HL-60 (cell line): ENCODE measurements at regions not wholly inside any gene's neighbourhood (a gene's known extent, or its start where the extent isn't known, plus 50 kb on each side); places are given as distances from the start of the nearest gene placed in this dataset.

Experiments
- GABPA ChIP-seq: IDR thresholded peaks from 2 replicates; pipeline ENCODE4 v1.6.1; 2012; ENCODE audit warnings: low read depth
- POLR2AphosphoS5 ChIP-seq: IDR thresholded peaks from 2 replicates; pipeline ENCODE4 v1.6.1; 2012; ENCODE audit warnings: low read depth
- TF ChIP-seq, protein P1 (sequence below): IDR thresholded peaks from one replicate; pipeline ENCODE4 v1.5.1; 2011; ENCODE audit warnings: low read length, control low read depth, inconsistent platforms; ENCODE audit not compliant: insufficient read depth
- TF ChIP-seq, protein P2 (sequence below): IDR thresholded peaks from 2 replicates; pipeline ENCODE4 v1.6.1; 2012; ENCODE audit warnings: low read depth; ENCODE audit not compliant: insufficient replicate concordance

DNA sequence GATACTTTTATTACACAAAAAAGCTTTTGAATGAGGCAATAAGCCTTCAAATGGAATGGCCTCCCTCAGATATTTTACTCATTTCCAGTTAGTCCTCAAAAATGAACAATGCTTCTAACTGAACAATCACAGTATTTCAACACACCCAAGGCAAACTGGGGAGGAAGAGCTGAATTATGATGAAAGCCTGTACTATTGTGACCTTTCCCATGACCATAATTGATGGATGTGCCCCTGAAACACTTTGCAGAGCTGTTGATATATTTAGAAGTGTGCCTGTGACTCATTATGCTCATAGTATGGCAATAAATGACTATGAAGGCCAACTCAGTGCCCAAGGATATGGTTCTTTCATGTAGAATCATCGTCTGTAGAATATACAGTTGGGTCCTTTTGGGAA is 248.1 kb downstream of the AHR start:
- TF ChIP-seq, protein P1, sequence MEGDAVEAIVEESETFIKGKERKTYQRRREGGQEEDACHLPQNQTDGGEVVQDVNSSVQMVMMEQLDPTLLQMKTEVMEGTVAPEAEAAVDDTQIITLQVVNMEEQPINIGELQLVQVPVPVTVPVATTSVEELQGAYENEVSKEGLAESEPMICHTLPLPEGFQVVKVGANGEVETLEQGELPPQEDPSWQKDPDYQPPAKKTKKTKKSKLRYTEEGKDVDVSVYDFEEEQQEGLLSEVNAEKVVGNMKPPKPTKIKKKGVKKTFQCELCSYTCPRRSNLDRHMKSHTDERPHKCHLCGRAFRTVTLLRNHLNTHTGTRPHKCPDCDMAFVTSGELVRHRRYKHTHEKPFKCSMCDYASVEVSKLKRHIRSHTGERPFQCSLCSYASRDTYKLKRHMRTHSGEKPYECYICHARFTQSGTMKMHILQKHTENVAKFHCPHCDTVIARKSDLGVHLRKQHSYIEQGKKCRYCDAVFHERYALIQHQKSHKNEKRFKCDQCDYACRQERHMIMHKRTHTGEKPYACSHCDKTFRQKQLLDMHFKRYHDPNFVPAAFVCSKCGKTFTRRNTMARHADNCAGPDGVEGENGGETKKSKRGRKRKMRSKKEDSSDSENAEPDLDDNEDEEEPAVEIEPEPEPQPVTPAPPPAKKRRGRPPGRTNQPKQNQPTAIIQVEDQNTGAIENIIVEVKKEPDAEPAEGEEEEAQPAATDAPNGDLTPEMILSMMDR, result no peak
- no peak for TF ChIP-seq POLR2AphosphoS5
- no peak for TF ChIP-seq GABPA
- TF ChIP-seq, protein P2, sequence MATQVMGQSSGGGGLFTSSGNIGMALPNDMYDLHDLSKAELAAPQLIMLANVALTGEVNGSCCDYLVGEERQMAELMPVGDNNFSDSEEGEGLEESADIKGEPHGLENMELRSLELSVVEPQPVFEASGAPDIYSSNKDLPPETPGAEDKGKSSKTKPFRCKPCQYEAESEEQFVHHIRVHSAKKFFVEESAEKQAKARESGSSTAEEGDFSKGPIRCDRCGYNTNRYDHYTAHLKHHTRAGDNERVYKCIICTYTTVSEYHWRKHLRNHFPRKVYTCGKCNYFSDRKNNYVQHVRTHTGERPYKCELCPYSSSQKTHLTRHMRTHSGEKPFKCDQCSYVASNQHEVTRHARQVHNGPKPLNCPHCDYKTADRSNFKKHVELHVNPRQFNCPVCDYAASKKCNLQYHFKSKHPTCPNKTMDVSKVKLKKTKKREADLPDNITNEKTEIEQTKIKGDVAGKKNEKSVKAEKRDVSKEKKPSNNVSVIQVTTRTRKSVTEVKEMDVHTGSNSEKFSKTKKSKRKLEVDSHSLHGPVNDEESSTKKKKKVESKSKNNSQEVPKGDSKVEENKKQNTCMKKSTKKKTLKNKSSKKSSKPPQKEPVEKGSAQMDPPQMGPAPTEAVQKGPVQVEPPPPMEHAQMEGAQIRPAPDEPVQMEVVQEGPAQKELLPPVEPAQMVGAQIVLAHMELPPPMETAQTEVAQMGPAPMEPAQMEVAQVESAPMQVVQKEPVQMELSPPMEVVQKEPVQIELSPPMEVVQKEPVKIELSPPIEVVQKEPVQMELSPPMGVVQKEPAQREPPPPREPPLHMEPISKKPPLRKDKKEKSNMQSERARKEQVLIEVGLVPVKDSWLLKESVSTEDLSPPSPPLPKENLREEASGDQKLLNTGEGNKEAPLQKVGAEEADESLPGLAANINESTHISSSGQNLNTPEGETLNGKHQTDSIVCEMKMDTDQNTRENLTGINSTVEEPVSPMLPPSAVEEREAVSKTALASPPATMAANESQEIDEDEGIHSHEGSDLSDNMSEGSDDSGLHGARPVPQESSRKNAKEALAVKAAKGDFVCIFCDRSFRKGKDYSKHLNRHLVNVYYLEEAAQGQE, result no peak
